ENCODE measurements at regions not wholly inside any gene's neighbourhood (a gene's known extent, or its start where the extent isn't known, plus 50 kb on each side); places are given as distances from the start of the nearest gene placed in this dataset.

DNA sequence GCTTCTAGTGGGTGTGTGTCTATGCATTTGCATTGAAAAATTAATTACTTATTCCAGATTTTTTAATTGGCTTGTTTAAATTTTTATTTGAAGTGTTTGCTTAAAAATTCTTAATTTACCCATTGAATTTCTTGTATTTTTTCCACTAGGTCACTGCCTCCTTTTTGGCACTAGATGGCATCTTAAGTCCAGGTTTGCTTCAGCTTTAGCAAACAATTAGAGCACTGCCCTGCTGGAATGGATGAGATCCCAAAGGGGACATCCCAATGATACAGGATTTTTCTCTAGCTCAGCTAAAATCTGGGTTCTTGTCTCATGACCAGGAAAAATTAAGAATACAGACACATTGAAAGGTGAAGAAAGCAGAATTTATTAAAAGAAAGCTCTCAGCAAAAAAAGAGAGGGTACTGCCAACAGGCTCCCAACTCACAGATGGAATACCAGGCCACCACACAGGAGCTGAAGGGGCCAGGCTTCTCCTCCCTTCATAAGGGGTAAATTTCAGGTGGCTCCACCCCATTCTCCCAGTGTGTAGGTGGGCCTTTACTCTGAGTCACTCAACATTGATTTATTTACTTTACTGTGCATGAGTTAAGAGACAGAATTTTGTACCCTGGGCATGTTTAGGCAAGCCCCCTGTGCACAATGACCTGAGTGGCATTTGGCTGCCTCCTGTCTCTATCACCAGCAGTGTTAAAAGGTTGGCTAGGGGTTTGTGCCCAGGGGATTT is 532.4 kb downstream of the ANXA1 start:
- no peaks in the 10 kb centered on the region for H3K36me3 ChIP-seq (replicated peaks in 1 of 2; ENCODE audit: control extremely low read depth in 1 of 2, control insufficient read depth in 1 of 2, extremely low read depth in 1 of 2, insufficient read depth in 2 of 2, low read length in 1 of 2)
- H3K9ac ChIP-seq (ENCODE audit: low read length) = no peak overlapping the region
- ATAC-seq (ENCODE audit: low read depth) (no peak), DNase-seq (no peak)
- CTCF ChIA-PET = no interaction called here
- H3K27me3 ChIP-seq (replicated peaks in 1 of 4; ENCODE audit: control extremely low read depth in 1 of 4, control insufficient read depth in 3 of 4, insufficient read depth in 4 of 4, low read length in 3 of 4) = no peaks in the 10 kb centered on the region
- H3K4me3 ChIP-seq (ENCODE audit: control extremely low read depth in 1 of 5, extremely low read depth in 1 of 5, insufficient read depth in 1 of 5, low read depth in 2 of 5, low read length in 4 of 5) = no peak overlapping the region
- H3K4me3 Mint-ChIP-seq = no peak overlapping the region
- no peaks in the 10 kb centered on the region for H3K4me1 Mint-ChIP-seq
- H3K9me3 Mint-ChIP-seq (ENCODE audit: insufficient read depth) = no peaks in the 10 kb centered on the region
- TF ChIP-seq, protein P1, sequence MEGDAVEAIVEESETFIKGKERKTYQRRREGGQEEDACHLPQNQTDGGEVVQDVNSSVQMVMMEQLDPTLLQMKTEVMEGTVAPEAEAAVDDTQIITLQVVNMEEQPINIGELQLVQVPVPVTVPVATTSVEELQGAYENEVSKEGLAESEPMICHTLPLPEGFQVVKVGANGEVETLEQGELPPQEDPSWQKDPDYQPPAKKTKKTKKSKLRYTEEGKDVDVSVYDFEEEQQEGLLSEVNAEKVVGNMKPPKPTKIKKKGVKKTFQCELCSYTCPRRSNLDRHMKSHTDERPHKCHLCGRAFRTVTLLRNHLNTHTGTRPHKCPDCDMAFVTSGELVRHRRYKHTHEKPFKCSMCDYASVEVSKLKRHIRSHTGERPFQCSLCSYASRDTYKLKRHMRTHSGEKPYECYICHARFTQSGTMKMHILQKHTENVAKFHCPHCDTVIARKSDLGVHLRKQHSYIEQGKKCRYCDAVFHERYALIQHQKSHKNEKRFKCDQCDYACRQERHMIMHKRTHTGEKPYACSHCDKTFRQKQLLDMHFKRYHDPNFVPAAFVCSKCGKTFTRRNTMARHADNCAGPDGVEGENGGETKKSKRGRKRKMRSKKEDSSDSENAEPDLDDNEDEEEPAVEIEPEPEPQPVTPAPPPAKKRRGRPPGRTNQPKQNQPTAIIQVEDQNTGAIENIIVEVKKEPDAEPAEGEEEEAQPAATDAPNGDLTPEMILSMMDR (IDR thresholded peaks at IDR 0.05) = no peak
- no peak for TF ChIP-seq EZH2 (IDR thresholded peaks at IDR 0.05; ENCODE audit: borderline replicate concordance, insufficient read depth, low read depth, low read length, poor library complexity, severe bottlenecking)
- H4K20me1 ChIP-seq (ENCODE audit: control insufficient read depth, insufficient read depth, low read length, poor library complexity, severe bottlenecking) = no peaks in the 10 kb centered on the region
- H3K4me2 ChIP-seq (replicated peaks; ENCODE audit: low read depth, low read length, poor library complexity, severe bottlenecking) = no peak overlapping the region
- no peak overlapping the region for H3K27ac Mint-ChIP-seq
- intact Hi-C loops (cut with micrococcal nuclease) = no loop called here
- POLR2A ChIA-PET = no interaction called here
- H3K9me3 ChIP-seq (ENCODE audit: control extremely low read depth in 1 of 3, control insufficient read depth in 2 of 3, insufficient read depth in 1 of 3, low read length in 2 of 3) = no peaks in the 10 kb centered on the region
- no peaks in the 10 kb centered on the region for H3K79me2 ChIP-seq (ENCODE audit: control insufficient read depth, insufficient read depth, low read length)
- H3K27me3 Mint-ChIP-seq = no peaks in the 10 kb centered on the region
- no peak overlapping the region for H3K27ac ChIP-seq (ENCODE audit: low read length in 2 of 2)
- H3K4me1 ChIP-seq (ENCODE audit: control insufficient read depth in 2 of 2, insufficient read depth in 2 of 2, low read length in 2 of 2) = no peaks in the 10 kb centered on the region
- no peak overlapping the region for H2AFZ ChIP-seq (ENCODE audit: insufficient read depth, low read depth, low read length, poor library complexity, severe bottlenecking)

DNA sequence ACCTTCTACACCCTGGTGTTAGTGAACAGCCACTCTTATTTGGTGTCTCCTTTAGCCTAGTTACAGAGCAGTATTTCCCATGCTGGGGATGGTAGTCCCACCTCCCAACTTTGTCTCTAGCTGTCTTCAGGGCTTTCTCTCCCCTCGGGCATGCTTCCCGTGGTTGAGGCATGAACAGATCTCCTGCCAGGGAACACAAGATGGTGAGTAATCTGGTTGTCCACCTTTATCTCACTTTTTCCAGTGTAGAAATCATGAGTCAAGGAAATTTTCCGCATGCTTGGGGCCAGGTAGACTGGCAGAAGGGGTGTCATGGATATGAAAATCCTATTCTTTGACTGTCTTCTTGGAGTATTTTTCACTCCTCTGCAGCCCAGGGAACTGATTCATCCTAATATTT is 532.9 kb downstream of the ANXA1 start:
- Histone ChIP-seq H3K4me3 (ENCODE audit: control extremely low read depth in 1 of 5, extremely low read depth in 1 of 5, insufficient read depth in 1 of 5, low read depth in 2 of 5, low read length in 4 of 5) (no peak overlapping the region), H3K36me3 (replicated peaks in 1 of 2; ENCODE audit: control extremely low read depth in 1 of 2, control insufficient read depth in 1 of 2, extremely low read depth in 1 of 2, insufficient read depth in 2 of 2, low read length in 1 of 2) (no peaks in the 10 kb centered on the region), H3K27ac (ENCODE audit: low read length in 2 of 2) (no peak overlapping the region), H2AFZ (ENCODE audit: insufficient read depth, low read depth, low read length, poor library complexity, severe bottlenecking) (no peak overlapping the region), H3K79me2 (ENCODE audit: control insufficient read depth, insufficient read depth, low read length) (no peaks in the 10 kb centered on the region), H4K20me1 (ENCODE audit: control insufficient read depth, insufficient read depth, low read length, poor library complexity, severe bottlenecking) (no peaks in the 10 kb centered on the region), H3K4me2 (replicated peaks; ENCODE audit: low read depth, low read length, poor library complexity, severe bottlenecking) (no peak overlapping the region), H3K9me3 (ENCODE audit: control extremely low read depth in 1 of 3, control insufficient read depth in 2 of 3, insufficient read depth in 1 of 3, low read length in 2 of 3) (no peaks in the 10 kb centered on the region), H3K4me1 (ENCODE audit: control insufficient read depth in 2 of 2, insufficient read depth in 2 of 2, low read length in 2 of 2) (no peaks in the 10 kb centered on the region), H3K9ac (ENCODE audit: low read length) (no peak overlapping the region), H3K27me3 (replicated peaks in 1 of 4; ENCODE audit: control extremely low read depth in 1 of 4, control insufficient read depth in 3 of 4, insufficient read depth in 4 of 4, low read length in 3 of 4) (no peaks in the 10 kb centered on the region)
- Mint-ChIP-seq H3K27me3 (no peaks in the 10 kb centered on the region), H3K27ac (no peak overlapping the region), H3K4me3 (no peak overlapping the region), H3K4me1 (no peaks in the 10 kb centered on the region), H3K9me3 (ENCODE audit: insufficient read depth) (no peaks in the 10 kb centered on the region)
- TF ChIP-seq EZH2 (IDR thresholded peaks at IDR 0.05; ENCODE audit: borderline replicate concordance, insufficient read depth, low read depth, low read length, poor library complexity, severe bottlenecking) = no peak
- TF ChIP-seq, protein P1 (IDR thresholded peaks at IDR 0.05) = no peak
- WGBS (ENCODE audit: insufficient coverage) = no CpG with 5 or more reads among the region's 3 CpGs
- POLR2A ChIA-PET = no interaction called here
- DNase-seq (no peak), ATAC-seq (ENCODE audit: low read depth) (no peak)
- intact Hi-C loops (cut with micrococcal nuclease) = no loop called here
- CTCF ChIA-PET = no interaction called here
